MM.1S (cell line): ENCODE measurements at regions not wholly inside any gene's neighbourhood (a gene's known extent, or its start where the extent isn't known, plus 50 kb on each side); places are given as distances from the start of the nearest gene placed in this dataset.

Source experiments
- DNase-seq: peaks from one replicate; pipeline ENCODE4 v3.0.0-alpha.2; 2015
- H2AFZ ChIP-seq: fragments of 300-600 bp; sonication (generic); 2 replicates; pipeline ENCODE4 v1.6.0; 2016; ENCODE audit warnings: antibody characterized with exemption, low read length
- H3F3A ChIP-seq: fragments of 300-600 bp; sonication (generic); 2 replicates; pipeline ENCODE4 v1.6.1; 2016; ENCODE audit warnings: mild to moderate bottlenecking, antibody characterized with exemption, low read length, moderate library complexity, mixed read lengths; ENCODE audit not compliant: insufficient read depth
- H3K27ac ChIP-seq: fragments of 300-600 bp; sonication (generic); 2 replicates; pipeline ENCODE4 v1.5.1; 2016; ENCODE audit warnings: mild to moderate bottlenecking, low read length
- H3K27me3 ChIP-seq: fragments of 300-600 bp; sonication (generic); replicated peaks from 2 replicates; pipeline ENCODE4 v1.6.0; 2016; ENCODE audit warnings: low read length; ENCODE audit not compliant: insufficient read depth
- H3K36me3 ChIP-seq: fragments of 300-600 bp; sonication (generic); replicated peaks from 2 replicates; pipeline ENCODE4 v1.6.1; 2016; ENCODE audit warnings: mild to moderate bottlenecking, low read length, mixed read lengths; ENCODE audit not compliant: insufficient read depth
- H3K4me1 ChIP-seq: fragments of 300-600 bp; sonication (generic); 2 replicates; pipeline ENCODE4 v1.6.1; 2016; ENCODE audit warnings: low read length, mixed read lengths
- H3K4me2 ChIP-seq: fragments of 300-600 bp; sonication (generic); 2 replicates; pipeline ENCODE4 v1.6.0; 2016; ENCODE audit warnings: low read depth, low read length
- H3K4me3 ChIP-seq: fragments of 300-600 bp; sonication (generic); 2 replicates; pipeline ENCODE4 v1.5.1; 2016; ENCODE audit warnings: low read length, mixed read lengths
- H3K79me2 ChIP-seq: fragments of 300-600 bp; sonication (generic); 2 replicates; pipeline ENCODE4 v1.6.1; 2016; ENCODE audit warnings: mixed run types, low read length, mixed read lengths
- H3K9ac ChIP-seq: fragments of 300-600 bp; sonication (generic); 2 replicates; pipeline ENCODE4 v1.6.1; 2016; ENCODE audit warnings: low read length, mixed read lengths
- H3K9me2 ChIP-seq: fragments of 300-600 bp; sonication (generic); replicated peaks from 2 replicates; pipeline ENCODE4 v1.6.1; 2016; ENCODE audit warnings: mild to moderate bottlenecking, low read length, mixed read lengths; ENCODE audit not compliant: insufficient read depth
- H3K9me3 ChIP-seq: fragments of 300-600 bp; sonication (generic); replicated peaks from 2 replicates; pipeline ENCODE4 v1.6.1; 2016; ENCODE audit warnings: mild to moderate bottlenecking, low read length, mixed read lengths; ENCODE audit not compliant: insufficient read depth
- H4K20me1 ChIP-seq: fragments of 300-600 bp; sonication (generic); 2 replicates; pipeline ENCODE4 v1.6.1; 2016; ENCODE audit warnings: mild to moderate bottlenecking, low read length, moderate library complexity, mixed read lengths; ENCODE audit not compliant: insufficient read depth
- CTCF ChIP-seq: fragments of 300-600 bp; sonication (generic); IDR thresholded peaks from 2 replicates; pipeline ENCODE4 v1.5.1; 2016; ENCODE audit warnings: antibody characterized with exemption, low read length, mixed read lengths
- EZH2 ChIP-seq: fragments of 300-600 bp; sonication (generic); optimal IDR thresholded peaks from 2 replicates; pipeline ENCODE3; 2017; ENCODE audit warnings: low read depth, mild to moderate bottlenecking, antibody characterized with exemption, low read length, mixed read lengths
- EZH2phosphoT487 ChIP-seq: fragments of 300-600 bp; sonication (generic); IDR thresholded peaks from 2 replicates; pipeline ENCODE4 v1.6.1; 2018; ENCODE audit warnings: antibody characterized with exemption, low read length

DNA sequence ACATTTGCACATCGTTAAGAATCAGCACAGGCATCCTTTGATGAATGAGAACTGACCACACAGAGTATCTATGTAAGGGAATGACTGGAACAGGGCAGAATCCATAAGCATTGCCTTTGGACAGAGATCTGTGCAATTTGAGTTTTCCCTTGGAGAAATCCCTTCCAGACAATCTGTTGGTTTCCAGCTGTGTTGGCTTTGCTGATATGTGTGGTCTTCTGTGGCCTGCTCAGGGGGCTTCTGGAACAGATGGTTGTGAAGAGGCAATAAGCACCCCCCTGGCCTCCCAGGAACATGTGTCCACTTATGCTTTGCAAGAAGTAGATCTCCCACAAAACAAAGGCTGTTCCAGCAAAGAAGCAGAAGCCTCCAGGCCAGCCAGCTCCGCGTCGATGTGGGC, 111.4 kb upstream of the TMEM132C start:
- Histone ChIP-seq H3F3A (no peaks in the 10 kb centered on the region), H3K9me2 (no peaks in the 10 kb centered on the region), H3K4me1 (no peaks in the 10 kb centered on the region), H3K27ac (no peak overlapping the region), H3K4me2 (no peak overlapping the region), H3K9me3 (no peaks in the 10 kb centered on the region), H2AFZ (no peak overlapping the region), H3K79me2 (no peaks in the 10 kb centered on the region), H3K27me3 (no peaks in the 10 kb centered on the region), H3K4me3 (no peak overlapping the region), H3K9ac (no peak overlapping the region), H4K20me1 (no peaks in the 10 kb centered on the region), H3K36me3 (no peaks in the 10 kb centered on the region)
- DNase-seq: no peak
- TF ChIP-seq CTCF (no peak), EZH2 (no peak), EZH2phosphoT487 (no peak)

DNA sequence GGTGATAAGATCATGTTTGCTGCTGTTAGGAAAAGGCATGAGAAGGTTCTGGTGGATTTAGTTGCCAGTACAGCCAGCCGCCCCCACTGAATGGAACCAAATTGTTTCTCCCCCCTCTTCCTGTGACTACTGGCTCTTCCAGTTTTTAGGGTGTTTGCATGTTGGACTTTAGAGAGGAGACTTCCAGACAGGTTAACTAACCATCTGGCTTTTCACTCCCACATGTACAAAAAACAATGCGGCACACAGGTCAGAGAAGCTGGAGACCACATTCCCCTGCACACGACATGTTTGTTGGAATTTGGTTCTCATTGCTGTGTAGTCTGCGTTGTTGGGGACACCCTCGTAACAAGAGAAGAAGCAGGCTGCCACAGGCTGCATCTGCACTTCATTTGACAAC, 103.9 kb upstream of the TMEM132C start:
- Histone ChIP-seq H3K4me3 (no peak overlapping the region), H3K79me2 (no peaks in the 10 kb centered on the region), H3K4me1 (no peaks in the 10 kb centered on the region), H3K27ac (no peak overlapping the region), H2AFZ (no peak overlapping the region), H3K9ac (no peak overlapping the region), H3K27me3 (no peaks in the 10 kb centered on the region), H3K36me3 (no peaks in the 10 kb centered on the region), H3F3A (no peaks in the 10 kb centered on the region), H3K4me2 (no peak overlapping the region), H3K9me2 (no peaks in the 10 kb centered on the region), H3K9me3 (no peaks in the 10 kb centered on the region), H4K20me1 (no peaks in the 10 kb centered on the region)
- TF ChIP-seq EZH2phosphoT487 (no peak), CTCF (no peak), EZH2 (no peak)
- DNase-seq: no peak

GRCh38 chr12:128164533-128164932, 102.4 kb upstream of the TMEM132C start:
- TF ChIP-seq EZH2phosphoT487 (no peak), CTCF (no peak), EZH2 (no peak)
- no peaks in the 10 kb centered on the region for H3K9me2 ChIP-seq
- H3F3A ChIP-seq: no peaks in the 10 kb centered on the region
- no peaks in the 10 kb centered on the region for H3K27me3 ChIP-seq
- H4K20me1 ChIP-seq: no peaks in the 10 kb centered on the region
- no peaks in the 10 kb centered on the region for H3K4me1 ChIP-seq
- H3K9ac ChIP-seq: no peak overlapping the region
- H3K4me3 ChIP-seq: no peak overlapping the region
- H3K9me3 ChIP-seq: no peaks in the 10 kb centered on the region
- no peaks in the 10 kb centered on the region for H3K36me3 ChIP-seq
- H3K79me2 ChIP-seq: no peaks in the 10 kb centered on the region
- no peak overlapping the region for H2AFZ ChIP-seq
- H3K27ac ChIP-seq: no peak overlapping the region
- DNase-seq: no peak
- H3K4me2 ChIP-seq: no peak overlapping the region
